Activated CD8-positive, alpha-beta memory T cell treated with anti-CD3 and anti-CD28 coated beads, Interleukin-2, amount 10 ng/mL, durations not matched to agents 7 days and 5 days (primary cell): ENCODE measurements at regions not wholly inside any gene's neighbourhood (a gene's known extent, or its start where the extent isn't known, plus 50 kb on each side); places are given as distances from the start of the nearest gene placed in this dataset.

ENCODE experiments used
- ATAC-seq: fragments of 150-1000 bp; cut with Tn5 transposase; one replicate; pipeline ENCODE4 v1.10.0; 2021; ENCODE audit warnings: moderate library complexity
- CTCF ChIA-PET: fragments of 350-600 bp; sonication (Branson Sonifier 250); formaldehyde crosslinking; loops from one replicate; lab custom pipeline; 2021; ENCODE audit warnings: antibody characterized with exemption; lab: Charles Lee
- DNase-seq: peaks from one replicate; pipeline ENCODE4 v3.0.0-alpha.2; 2020
- H3K27ac Mint-ChIP-seq: one replicate; pipeline ENCODE4 v1.8.0; 2021; ENCODE audit warnings: mild to moderate bottlenecking, mixed read lengths
- H3K27me3 Mint-ChIP-seq: one replicate; pipeline ENCODE4 v1.8.0; 2021; ENCODE audit warnings: mixed read lengths
- H3K36me3 Mint-ChIP-seq: one replicate; pipeline ENCODE4 v1.8.0; 2021; ENCODE audit warnings: mild to moderate bottlenecking, mixed read lengths
- H3K4me1 Mint-ChIP-seq: one replicate; pipeline ENCODE4 v1.8.0; 2021; ENCODE audit warnings: mixed read lengths
- H3K4me3 Mint-ChIP-seq: one replicate; pipeline ENCODE4 v1.8.0; 2021; ENCODE audit warnings: mild to moderate bottlenecking, moderate library complexity, mixed read lengths
- H3K9me3 Mint-ChIP-seq: one replicate; pipeline ENCODE4 v1.8.0; 2022; ENCODE audit warnings: low read depth, mixed read lengths

DNA sequence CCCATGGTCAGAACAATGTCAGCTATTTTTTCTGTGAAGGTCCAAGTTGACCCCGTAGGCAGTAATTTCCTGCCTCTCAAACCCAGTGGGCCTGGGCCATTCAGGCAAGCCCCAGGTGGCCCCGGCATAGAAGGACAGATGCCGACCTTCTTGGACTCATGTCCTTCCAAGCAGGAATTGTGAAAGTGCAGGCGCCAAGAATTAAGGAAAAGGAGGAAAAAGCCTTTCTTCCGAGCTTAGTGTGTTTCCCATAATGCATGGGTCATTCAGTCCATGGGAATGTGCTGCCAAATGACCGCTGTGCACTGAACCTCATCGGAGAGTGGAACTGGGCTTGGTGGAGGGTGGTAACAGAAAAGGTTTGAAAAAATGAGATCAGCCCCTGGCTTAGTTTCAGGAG, 196.5 kb upstream of the HS3ST1 start:
- H3K27ac Mint-ChIP-seq, result no peak overlapping the region
- peaks cover 2% of the 10 kb centered on the region for H3K27me3 Mint-ChIP-seq
- no peaks in the 10 kb centered on the region for H3K4me1 Mint-ChIP-seq
- ATAC-seq, result no peak
- CTCF ChIA-PET, result no interaction called here
- no peak for DNase-seq
- H3K9me3 Mint-ChIP-seq, result no peaks in the 10 kb centered on the region
- no peak overlapping the region for H3K4me3 Mint-ChIP-seq
- no peaks in the 10 kb centered on the region for H3K36me3 Mint-ChIP-seq

- Mint-ChIP-seq H3K36me3 (no peaks in the 10 kb centered on the region), H3K27ac (no peak overlapping the region), H3K4me3 (no peak overlapping the region), H3K27me3 (peaks cover 2% of the 10 kb centered on the region), H3K9me3 (no peaks in the 10 kb centered on the region), H3K4me1 (no peaks in the 10 kb centered on the region)
- CTCF ChIA-PET, result no interaction called here
- ATAC-seq, result no peak
- no peak for DNase-seq
Measured at GRCh38 chr4:11624370-11624769, 195.7 kb upstream of the HS3ST1 start.

- Mint-ChIP-seq H3K27ac (no peak overlapping the region), H3K36me3 (no peaks in the 10 kb centered on the region), H3K27me3 (peaks cover 2% of the 10 kb centered on the region), H3K9me3 (no peaks in the 10 kb centered on the region), H3K4me1 (no peaks in the 10 kb centered on the region), H3K4me3 (no peak overlapping the region)
- CTCF ChIA-PET, result no interaction called here
- DNase-seq (no peak), ATAC-seq (no peak)
Measured at GRCh38 chr4:11623726-11624037, 195.0 kb upstream of the HS3ST1 start.

- ATAC-seq (no peak), DNase-seq (no peak)
- Mint-ChIP-seq H3K36me3 (no peaks in the 10 kb centered on the region), H3K4me1 (no peaks in the 10 kb centered on the region), H3K27me3 (peaks cover 2% of the 10 kb centered on the region), H3K9me3 (no peaks in the 10 kb centered on the region), H3K4me3 (no peak overlapping the region), H3K27ac (no peak overlapping the region)
- CTCF ChIA-PET, result no interaction called here
Measured at GRCh38 chr4:11622961-11623725, 194.4 kb upstream of the HS3ST1 start.

DNA sequence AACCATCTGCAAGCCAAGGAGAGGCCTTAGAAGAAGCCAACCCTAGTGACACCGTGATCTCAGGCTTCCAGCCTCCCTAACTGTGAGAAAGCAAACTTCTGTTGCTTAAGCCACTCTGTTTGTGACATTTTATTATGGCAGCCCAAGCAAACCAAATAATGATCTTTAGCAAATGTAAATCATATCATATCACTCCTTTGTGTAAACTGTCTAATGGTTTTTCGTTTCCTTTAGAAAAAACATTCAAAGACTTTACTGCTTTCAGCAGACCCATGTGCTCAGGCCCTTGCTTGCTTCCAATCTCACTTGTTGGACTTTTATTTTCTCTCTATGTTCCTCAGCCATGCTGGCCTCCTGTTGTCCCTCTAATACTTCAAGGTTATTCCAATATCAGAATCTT, 192.2 kb upstream of the HS3ST1 start:
- Mint-ChIP-seq H3K27ac (no peak overlapping the region), H3K9me3 (no peaks in the 10 kb centered on the region), H3K4me3 (no peak overlapping the region), H3K4me1 (no peaks in the 10 kb centered on the region), H3K36me3 (no peaks in the 10 kb centered on the region), H3K27me3 (no peaks in the 10 kb centered on the region)
- ATAC-seq, result no peak
- CTCF ChIA-PET, result no interaction called here
- DNase-seq, result no peak

DNA sequence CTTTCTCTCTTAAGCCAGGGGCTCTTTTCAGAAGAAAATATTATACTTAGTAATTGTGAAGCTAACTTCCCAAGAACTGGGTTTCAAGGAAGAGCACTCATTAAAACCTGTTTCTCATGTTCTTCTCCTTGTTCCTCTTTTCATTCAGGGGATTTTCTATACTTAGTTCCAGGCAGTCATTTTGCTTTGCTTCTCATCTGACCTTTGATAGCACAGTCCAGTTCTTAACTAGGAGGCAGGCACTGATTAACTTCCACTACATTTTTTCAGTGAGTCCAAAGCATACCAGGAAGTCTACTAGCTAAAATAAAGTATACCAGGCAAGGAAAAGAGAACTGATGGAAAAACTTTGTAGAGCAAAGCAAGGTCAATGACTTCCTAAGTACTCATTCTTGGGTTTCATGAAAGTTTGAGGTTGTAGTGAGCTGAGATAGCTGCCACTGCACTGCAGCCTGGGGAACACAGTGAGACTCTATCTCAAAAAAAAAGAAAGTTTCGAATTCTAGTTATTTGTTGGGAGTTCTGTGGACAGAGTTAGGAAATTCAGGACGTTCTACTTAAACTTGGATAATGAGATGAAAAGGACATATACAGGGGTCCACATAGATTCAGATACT, 190.1 kb upstream of the HS3ST1 start:
- Mint-ChIP-seq H3K4me1 (no peaks in the 10 kb centered on the region), H3K27ac (no peak overlapping the region), H3K36me3 (no peaks in the 10 kb centered on the region), H3K4me3 (no peak overlapping the region), H3K9me3 (no peaks in the 10 kb centered on the region), H3K27me3 (no peaks in the 10 kb centered on the region)
- CTCF ChIA-PET, result no interaction called here
- ATAC-seq (no peak), DNase-seq (no peak)

- H3K36me3 Mint-ChIP-seq, result no peaks in the 10 kb centered on the region
- DNase-seq (no peak), ATAC-seq (no peak)
- H3K9me3 Mint-ChIP-seq, result peaks cover 2% of the 10 kb centered on the region
- H3K27ac Mint-ChIP-seq, result no peak overlapping the region
- CTCF ChIA-PET, result no interaction called here
- no peaks in the 10 kb centered on the region for H3K27me3 Mint-ChIP-seq
- H3K4me3 Mint-ChIP-seq, result no peak overlapping the region
- no peaks in the 10 kb centered on the region for H3K4me1 Mint-ChIP-seq
Measured at GRCh38 chr4:11616856-11617255, 188.2 kb upstream of the HS3ST1 start.

DNA sequence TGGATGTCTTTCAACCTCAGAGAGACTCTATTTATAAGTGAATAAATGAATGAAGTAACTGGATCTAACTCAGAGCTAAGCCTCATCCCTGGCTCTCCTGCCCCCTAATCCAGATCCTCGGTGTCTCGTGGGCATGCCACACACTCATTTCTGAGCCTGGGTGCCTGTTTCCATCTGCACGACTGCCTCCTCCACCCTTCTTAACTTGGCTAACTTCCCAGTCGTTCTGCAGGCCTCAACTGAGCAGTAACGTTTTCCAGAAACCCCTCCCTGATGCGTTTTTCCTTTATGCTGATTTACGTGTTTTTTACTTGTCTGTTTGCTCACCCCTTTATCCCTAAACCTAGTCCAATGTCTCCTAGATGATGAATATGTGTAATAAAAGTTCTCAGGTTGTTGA, 186.9 kb upstream of the HS3ST1 start:
- H3K36me3 Mint-ChIP-seq, result no peaks in the 10 kb centered on the region
- H3K4me1 Mint-ChIP-seq, result no peaks in the 10 kb centered on the region
- no peak overlapping the region for H3K27ac Mint-ChIP-seq
- ATAC-seq, result no peak
- no peaks in the 10 kb centered on the region for H3K27me3 Mint-ChIP-seq
- DNase-seq, result no peak
- CTCF ChIA-PET, result no interaction called here
- H3K4me3 Mint-ChIP-seq, result no peak overlapping the region
- peaks cover 2% of the 10 kb centered on the region for H3K9me3 Mint-ChIP-seq

DNA sequence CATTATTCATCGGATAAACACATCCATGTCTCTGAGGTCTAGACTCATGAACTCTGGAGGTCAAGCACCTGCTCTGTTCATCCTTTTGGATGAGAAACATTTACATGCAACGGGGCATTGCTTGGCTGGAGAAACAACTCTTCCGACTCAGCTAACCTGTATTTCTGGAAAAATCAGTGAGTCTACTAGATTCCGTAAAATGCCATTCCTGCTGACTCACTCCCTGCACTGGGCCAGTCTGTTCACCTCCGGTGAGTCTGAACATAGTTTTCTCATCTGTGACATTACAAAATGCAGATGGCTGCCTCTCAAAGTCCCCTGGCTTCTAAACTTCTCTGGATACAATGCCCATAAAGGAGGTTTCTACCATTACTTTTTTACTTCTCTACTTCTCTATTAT, 185.7 kb upstream of the HS3ST1 start:
- H3K4me1 Mint-ChIP-seq, result no peaks in the 10 kb centered on the region
- H3K27me3 Mint-ChIP-seq, result no peaks in the 10 kb centered on the region
- no peak for DNase-seq
- H3K9me3 Mint-ChIP-seq, result peaks cover 2% of the 10 kb centered on the region
- H3K4me3 Mint-ChIP-seq, result no peak overlapping the region
- no peak overlapping the region for H3K27ac Mint-ChIP-seq
- ATAC-seq, result no peak
- H3K36me3 Mint-ChIP-seq, result no peaks in the 10 kb centered on the region
- CTCF ChIA-PET, result no interaction called here

- DNase-seq (no peak), ATAC-seq (no peak)
- Mint-ChIP-seq H3K9me3 (peaks cover 2% of the 10 kb centered on the region), H3K4me3 (no peak overlapping the region), H3K4me1 (no peaks in the 10 kb centered on the region), H3K27me3 (no peaks in the 10 kb centered on the region), H3K27ac (no peak overlapping the region), H3K36me3 (no peaks in the 10 kb centered on the region)
- CTCF ChIA-PET, result no interaction called here
Measured at GRCh38 chr4:11611868-11612267, 183.2 kb upstream of the HS3ST1 start.

DNA sequence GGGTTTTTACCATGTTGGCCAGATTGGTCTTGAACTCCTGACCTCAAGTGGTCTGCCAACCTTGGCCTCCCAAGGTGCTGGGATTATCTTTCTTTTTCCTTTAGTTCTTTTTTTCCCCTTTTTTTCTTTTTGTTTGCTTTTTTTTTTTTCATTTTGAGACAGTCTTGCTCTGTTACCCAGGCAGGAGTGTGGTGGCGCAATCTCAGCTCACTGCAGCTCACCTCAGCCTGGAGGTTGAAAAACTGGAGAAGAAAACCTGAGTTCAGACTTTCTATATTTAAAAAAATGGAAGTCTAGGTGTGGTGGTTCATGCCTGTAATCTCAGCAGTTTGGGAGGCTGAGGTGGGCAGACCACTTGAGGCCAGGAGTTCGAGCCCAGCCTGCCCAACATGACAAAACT, 181.1 kb upstream of the HS3ST1 start:
- no peak overlapping the region for H3K27ac Mint-ChIP-seq
- no peak for ATAC-seq
- CTCF ChIA-PET, result no interaction called here

DNA sequence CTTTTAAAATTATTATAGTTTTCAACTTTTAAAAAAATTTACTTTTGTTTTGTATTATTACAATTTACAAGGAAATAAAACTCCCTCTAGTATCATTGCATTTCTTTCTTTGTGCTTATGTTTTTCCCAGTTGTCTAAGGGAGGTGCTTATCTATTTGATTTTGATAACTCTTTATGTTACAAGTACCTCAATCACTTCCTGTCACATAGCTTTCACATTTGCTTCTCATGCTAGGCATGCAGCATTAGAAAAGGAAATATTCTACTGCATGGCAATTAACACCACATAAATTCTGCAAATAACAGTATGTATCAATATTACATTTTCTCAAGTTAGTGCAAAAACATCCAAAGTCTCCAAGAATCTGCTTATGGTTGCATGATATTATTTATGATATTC, 180.3 kb upstream of the HS3ST1 start:
- CTCF ChIA-PET, result no interaction called here

More for the DNA sequence above, 181.1 kb upstream of the HS3ST1 start:
- Mint-ChIP-seq H3K36me3 (no peaks in the 10 kb centered on the region), H3K4me3 (no peak overlapping the region), H3K4me1 (no peaks in the 10 kb centered on the region), H3K27me3 (no peaks in the 10 kb centered on the region), H3K9me3 (peaks cover 2% of the 10 kb centered on the region)
- DNase-seq, result no peak

DNA sequence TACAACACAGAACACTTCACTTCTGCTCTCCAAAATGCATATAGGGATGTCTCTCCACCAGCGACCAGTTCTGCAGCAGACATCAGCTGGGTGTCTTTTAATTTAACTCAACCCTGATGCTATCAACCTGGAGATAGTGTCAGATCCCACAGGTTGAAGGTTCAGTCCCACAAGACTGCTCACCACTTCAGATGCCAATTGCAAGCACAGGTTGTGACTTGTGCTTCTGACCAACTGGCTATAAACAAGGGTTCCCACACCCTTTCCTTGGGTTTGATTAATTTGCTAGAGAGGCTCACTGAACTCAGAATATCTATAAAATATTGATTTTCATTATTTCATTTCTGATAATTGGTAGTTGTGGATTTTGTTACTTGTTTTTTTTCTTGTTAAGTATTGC, 177.4 kb upstream of the HS3ST1 start:
- Mint-ChIP-seq H3K27ac (no peak overlapping the region), H3K27me3 (no peaks in the 10 kb centered on the region), H3K4me3 (no peak overlapping the region), H3K9me3 (no peaks in the 10 kb centered on the region), H3K4me1 (no peaks in the 10 kb centered on the region), H3K36me3 (no peaks in the 10 kb centered on the region)
- DNase-seq (no peak), ATAC-seq (no peak)
- CTCF ChIA-PET, result no interaction called here

More for the DNA sequence above, 180.3 kb upstream of the HS3ST1 start:
- Mint-ChIP-seq H3K27me3 (no peaks in the 10 kb centered on the region), H3K9me3 (peaks cover 2% of the 10 kb centered on the region), H3K4me3 (no peak overlapping the region), H3K27ac (no peak overlapping the region), H3K36me3 (no peaks in the 10 kb centered on the region), H3K4me1 (no peaks in the 10 kb centered on the region)
- DNase-seq, result no peak
- no peak for ATAC-seq

DNA sequence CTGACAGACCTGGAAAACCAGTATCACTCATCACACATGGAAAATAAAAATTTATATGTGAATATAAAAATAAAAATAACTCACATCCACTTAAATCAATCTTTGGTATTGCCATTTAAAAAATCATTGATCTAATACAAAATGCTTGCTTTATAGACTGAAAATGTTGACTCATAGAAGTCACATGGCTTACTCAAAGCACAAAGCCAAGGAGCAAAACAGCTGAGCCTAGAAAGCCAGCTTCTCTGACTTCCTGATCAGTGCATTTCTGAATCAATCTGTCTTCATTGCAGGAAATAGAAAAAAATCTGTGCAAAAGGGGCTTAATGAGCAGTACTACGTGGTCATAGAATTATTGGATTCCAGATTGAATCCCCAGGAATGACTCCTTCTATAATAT, 176.9 kb upstream of the HS3ST1 start:
- Mint-ChIP-seq H3K36me3 (no peaks in the 10 kb centered on the region), H3K27me3 (no peaks in the 10 kb centered on the region), H3K4me1 (no peaks in the 10 kb centered on the region), H3K27ac (no peak overlapping the region), H3K9me3 (no peaks in the 10 kb centered on the region), H3K4me3 (no peak overlapping the region)
- CTCF ChIA-PET, result no interaction called here
- ATAC-seq, result no peak
- no peak for DNase-seq
